ENCODE measurements at regions not wholly inside any gene's neighbourhood (a gene's known extent, or its start where the extent isn't known, plus 50 kb on each side); places are given as distances from the start of the nearest gene placed in this dataset.

GRCh38 chr5:38613992-38614836 is 57.8 kb upstream of the LIFR start:
- Histone ChIP-seq H3K9me3 (peaks cover 0 to 25% (median 22%) of the 10 kb centered on the region in 8 donors), H3K27me3 (replicated peaks in 1 of 7) (no peaks in the 10 kb centered on the region), H3K4me3 (no peak overlapping the region), H3K27ac (no peak overlapping the region), H3K4me1 (no peaks in the 10 kb centered on the region), H3K36me3 (no peaks in the 10 kb centered on the region)
- TF ChIP-seq POLR2A (IDR thresholded peaks at IDR 0.05): no peak
- no peak for TF ChIP-seq CTCF (IDR thresholded peaks at IDR 0.05 in 8 of 11, conservative IDR thresholded peaks at IDR 0.05 in 3 of 11)
- no peak for TF ChIP-seq POLR2AphosphoS5 (IDR thresholded peaks at IDR 0.05)
- no peak for DNase-seq
- intact Hi-C loops (cut with DNase I; ENCODE audit: low total_unique reads): no loop called here
- 79 to 84% (median 81%) methylated on average over 5 of the region's 5 CpGs for WGBS, 5 donors

- intact Hi-C loops (cut with DNase I; ENCODE audit: low total_unique reads): no loop called here
These were observed 58.6 kb upstream of the LIFR start for GRCh38 chr5:38615042-38615441.

GRCh38 chr5:38615981-38616451 is 59.6 kb upstream of the LIFR start:
- no peaks in the 10 kb centered on the region for H3K36me3 ChIP-seq
- DNase-seq: no peak
- WGBS, 5 donors: 60 to 78% (median 65%) methylated on average over 3 of the region's 3 CpGs
- no peaks in the 10 kb centered on the region for H3K27me3 ChIP-seq (replicated peaks in 1 of 7)
- H3K9me3 ChIP-seq: peaks cover 6 to 36% (median 24%) of the 10 kb centered on the region in 8 donors
- no peak overlapping the region for H3K4me3 ChIP-seq
- TF ChIP-seq POLR2A (IDR thresholded peaks at IDR 0.05) (no peak), CTCF (IDR thresholded peaks at IDR 0.05 in 8 of 11, conservative IDR thresholded peaks at IDR 0.05 in 3 of 11) (no peak), POLR2AphosphoS5 (IDR thresholded peaks at IDR 0.05) (no peak)
- H3K4me1 ChIP-seq: no peaks in the 10 kb centered on the region
- intact Hi-C loops (cut with DNase I; ENCODE audit: low total_unique reads): no loop called here
- peak overlapping the region in 2 of 8 donors; percentile 11 to 13 for H3K27ac ChIP-seq

More at GRCh38 chr5:38615042-38615441, 58.6 kb upstream of the LIFR start:
- Histone ChIP-seq H3K9me3 (peaks cover 5 to 32% (median 24%) of the 10 kb centered on the region in 8 donors), H3K27ac (no peak overlapping the region), H3K4me3 (no peak overlapping the region), H3K36me3 (no peaks in the 10 kb centered on the region), H3K27me3 (replicated peaks in 1 of 7) (no peaks in the 10 kb centered on the region), H3K4me1 (no peaks in the 10 kb centered on the region)
- DNase-seq: no peak
- no peak for TF ChIP-seq POLR2A (IDR thresholded peaks at IDR 0.05)
- TF ChIP-seq POLR2AphosphoS5 (IDR thresholded peaks at IDR 0.05): no peak
- no peak for TF ChIP-seq CTCF (IDR thresholded peaks at IDR 0.05 in 8 of 11, conservative IDR thresholded peaks at IDR 0.05 in 3 of 11)
- 74 to 95% (median 88%) methylated on average over 1 of the region's 1 CpG for WGBS, 5 donors

GRCh38 chr5:38618154-38618553 is 61.7 kb upstream of the LIFR start:
- no peak for DNase-seq
- intact Hi-C loops (cut with DNase I; ENCODE audit: low total_unique reads): no loop called here
- Histone ChIP-seq H3K4me1 (peaks cover 0 to 4% (median 0%) of the 10 kb centered on the region in 6 donors), H3K27me3 (replicated peaks in 1 of 7) (no peaks in the 10 kb centered on the region), H3K9me3 (peaks cover 6 to 38% (median 24%) of the 10 kb centered on the region in 8 donors), H3K4me3 (no peak overlapping the region), H3K36me3 (no peaks in the 10 kb centered on the region), H3K27ac (no peak overlapping the region)
- 80 to 100% (median 95%) methylated on average over 1 of the region's 1 CpG for WGBS, 5 donors
- TF ChIP-seq POLR2A (IDR thresholded peaks at IDR 0.05) (no peak), POLR2AphosphoS5 (IDR thresholded peaks at IDR 0.05) (no peak), CTCF (IDR thresholded peaks at IDR 0.05 in 8 of 11, conservative IDR thresholded peaks at IDR 0.05 in 3 of 11) (no peak)

All from spleen (tissue), 11 donors.